ENCODE measurements at regions not wholly inside any gene's neighbourhood (a gene's known extent, or its start where the extent isn't known, plus 50 kb on each side); places are given as distances from the start of the nearest gene placed in this dataset.
"Not testable (repeated sequence)": the region's sequence is repeated elsewhere in the genome, so short reads cannot be mapped to it uniquely, and the experiment has no call there.

DNA sequence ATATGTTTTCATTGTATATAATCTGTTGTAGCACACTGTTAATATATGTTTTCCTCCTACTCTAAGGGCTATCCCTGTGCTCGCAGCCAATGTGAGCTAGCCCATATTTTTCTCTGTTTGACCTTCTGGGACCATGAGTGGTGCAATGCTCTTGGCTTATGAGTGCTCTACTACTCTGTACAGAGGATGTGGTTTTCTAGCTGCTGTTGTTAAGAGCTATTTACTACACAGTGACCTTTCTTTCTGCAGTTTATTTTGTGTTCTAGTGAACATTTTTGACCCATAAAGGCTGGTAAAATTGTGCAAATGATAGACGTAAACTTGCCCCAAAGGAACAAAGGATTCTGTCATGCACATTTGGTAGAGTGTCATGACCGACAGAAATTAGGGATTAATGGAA, 84.1 kb upstream of the CPHXL start:
- no peak overlapping the region for H3K4me3 ChIP-seq (ENCODE audit: low read depth, low read length)
- TF ChIP-seq, protein P1, sequence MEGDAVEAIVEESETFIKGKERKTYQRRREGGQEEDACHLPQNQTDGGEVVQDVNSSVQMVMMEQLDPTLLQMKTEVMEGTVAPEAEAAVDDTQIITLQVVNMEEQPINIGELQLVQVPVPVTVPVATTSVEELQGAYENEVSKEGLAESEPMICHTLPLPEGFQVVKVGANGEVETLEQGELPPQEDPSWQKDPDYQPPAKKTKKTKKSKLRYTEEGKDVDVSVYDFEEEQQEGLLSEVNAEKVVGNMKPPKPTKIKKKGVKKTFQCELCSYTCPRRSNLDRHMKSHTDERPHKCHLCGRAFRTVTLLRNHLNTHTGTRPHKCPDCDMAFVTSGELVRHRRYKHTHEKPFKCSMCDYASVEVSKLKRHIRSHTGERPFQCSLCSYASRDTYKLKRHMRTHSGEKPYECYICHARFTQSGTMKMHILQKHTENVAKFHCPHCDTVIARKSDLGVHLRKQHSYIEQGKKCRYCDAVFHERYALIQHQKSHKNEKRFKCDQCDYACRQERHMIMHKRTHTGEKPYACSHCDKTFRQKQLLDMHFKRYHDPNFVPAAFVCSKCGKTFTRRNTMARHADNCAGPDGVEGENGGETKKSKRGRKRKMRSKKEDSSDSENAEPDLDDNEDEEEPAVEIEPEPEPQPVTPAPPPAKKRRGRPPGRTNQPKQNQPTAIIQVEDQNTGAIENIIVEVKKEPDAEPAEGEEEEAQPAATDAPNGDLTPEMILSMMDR (IDR thresholded peaks at IDR 0.05; ENCODE audit: insufficient read depth, low read length) = no peak
- DNase-seq (ENCODE audit: low read depth) = no peak

DNA sequence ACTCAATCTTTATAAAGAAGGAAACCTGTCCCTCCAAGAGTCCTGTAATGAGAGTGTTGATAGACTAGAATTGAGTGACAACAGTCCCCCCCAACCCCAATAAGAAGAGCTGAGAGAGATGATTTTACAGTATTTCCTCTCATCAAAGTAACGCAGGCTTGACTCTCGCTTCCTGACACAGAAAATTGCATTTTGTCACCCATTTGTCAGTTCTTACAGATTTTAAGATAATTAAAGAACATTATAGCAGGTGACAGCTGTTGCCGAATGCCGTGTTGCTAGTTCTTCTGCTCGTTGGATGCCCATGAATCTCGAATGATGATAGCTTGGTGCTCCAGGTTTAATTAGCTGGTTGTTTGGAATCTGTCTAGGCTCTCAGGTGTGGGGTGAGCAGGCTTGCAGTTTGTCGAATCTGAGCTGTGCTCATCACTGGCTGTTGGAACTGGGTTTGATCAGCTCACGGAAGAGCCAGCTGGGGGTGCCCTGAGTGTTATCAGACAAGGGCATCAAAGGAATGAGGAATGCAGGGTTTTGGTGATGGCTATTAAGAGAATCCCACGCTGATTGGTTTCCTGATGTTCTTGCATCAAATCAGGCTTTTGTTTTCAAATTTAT, 84.8 kb upstream of the CPHXL start:
- H3K4me3 ChIP-seq (ENCODE audit: low read depth, low read length) = no peak overlapping the region
- DNase-seq (ENCODE audit: low read depth) = no peak
- TF ChIP-seq, protein P1 (IDR thresholded peaks at IDR 0.05; ENCODE audit: insufficient read depth, low read length) = no peak

GRCh38 chr16:75818491-75818890, 92.2 kb upstream of the CPHXL start:
- TF ChIP-seq, protein P1 (IDR thresholded peaks at IDR 0.05; ENCODE audit: insufficient read depth, low read length) = no peak
- H3K4me3 ChIP-seq (ENCODE audit: low read depth, low read length) = no peak overlapping the region
- DNase-seq (ENCODE audit: low read depth) = peak; percentile 21

- no peak overlapping the region for H3K4me3 ChIP-seq (ENCODE audit: low read depth, low read length)
- TF ChIP-seq, protein P1 (IDR thresholded peaks at IDR 0.05; ENCODE audit: insufficient read depth, low read length) = no peak
- no peak for DNase-seq (ENCODE audit: low read depth)
These were observed 94.4 kb upstream of the CPHXL start for GRCh38 chr16:75820672-75821071.

- no peak overlapping the region for H3K4me3 ChIP-seq (ENCODE audit: low read depth, low read length)
- no peak for DNase-seq (ENCODE audit: low read depth)
- TF ChIP-seq, protein P1 (IDR thresholded peaks at IDR 0.05; ENCODE audit: insufficient read depth, low read length) = no peak
These were observed 94.8 kb upstream of the CPHXL start for GRCh38 chr16:75821117-75821516.

DNA sequence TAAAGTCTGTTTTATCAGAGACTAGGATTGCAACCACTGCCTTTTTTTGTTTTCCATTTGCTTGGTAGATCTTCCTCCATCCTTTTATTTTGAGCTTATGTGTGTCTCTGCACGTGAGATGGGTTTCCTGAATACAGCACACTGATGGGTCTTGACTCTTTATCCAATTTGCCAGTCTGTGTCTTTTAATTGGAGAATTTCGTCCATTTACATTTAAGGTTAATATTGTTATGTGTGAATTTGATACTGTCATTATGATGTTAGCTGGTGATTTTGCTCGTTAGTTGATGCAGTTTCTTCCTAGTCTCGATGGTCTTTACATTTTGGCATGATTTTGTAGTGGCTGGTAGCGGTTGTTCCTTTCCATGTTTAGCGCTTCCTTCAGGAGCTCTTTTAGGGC, 99.5 kb upstream of the CPHXL start:
- not testable (repeated sequence) for H3K4me3 ChIP-seq (ENCODE audit: low read depth, low read length); DNase-seq (ENCODE audit: low read depth)

DNA sequence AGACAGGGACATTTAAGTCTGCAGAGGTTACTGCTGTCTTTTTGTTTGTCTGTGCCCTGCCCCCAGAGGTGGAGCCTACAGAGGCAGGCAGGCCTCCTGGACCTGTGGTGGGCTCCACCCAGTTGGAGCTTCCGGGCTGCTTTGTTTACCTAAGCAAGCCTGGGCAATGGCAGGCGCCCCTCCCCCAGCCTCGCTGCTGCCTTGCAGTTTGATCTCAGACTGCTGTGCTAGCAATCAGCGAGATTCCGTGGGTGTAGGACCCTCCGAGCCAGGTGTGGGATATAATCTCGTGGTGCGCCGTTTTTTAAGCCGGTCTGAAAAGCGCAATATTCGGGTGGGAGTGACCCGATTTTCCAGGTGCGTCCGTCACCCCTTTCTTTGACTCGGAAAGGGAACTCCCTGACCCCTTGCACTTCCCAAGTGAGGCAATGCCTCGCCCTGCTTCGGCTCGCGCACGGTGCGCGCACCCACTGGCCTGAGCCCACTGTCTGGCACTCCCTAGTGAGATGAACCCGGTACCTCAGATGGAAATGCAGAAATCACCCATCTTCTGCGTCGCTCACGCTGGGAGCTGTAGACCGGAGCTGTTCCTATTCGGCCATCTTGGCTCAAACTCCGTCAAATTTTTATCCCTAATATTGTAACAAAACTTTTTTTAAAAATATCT, 101.2 kb upstream of the CPHXL start:
- H3K4me3 ChIP-seq (ENCODE audit: low read depth, low read length); DNase-seq (ENCODE audit: low read depth): not testable (repeated sequence)

- not testable (repeated sequence) for DNase-seq (ENCODE audit: low read depth); H3K4me3 ChIP-seq (ENCODE audit: low read depth, low read length)
These were observed 107.1 kb upstream of the CPHXL start for GRCh38 chr16:75833385-75833784.
